ENCODE measurements at regions not wholly inside any gene's neighbourhood (a gene's known extent, or its start where the extent isn't known, plus 50 kb on each side); places are given as distances from the start of the nearest gene placed in this dataset.

DNA sequence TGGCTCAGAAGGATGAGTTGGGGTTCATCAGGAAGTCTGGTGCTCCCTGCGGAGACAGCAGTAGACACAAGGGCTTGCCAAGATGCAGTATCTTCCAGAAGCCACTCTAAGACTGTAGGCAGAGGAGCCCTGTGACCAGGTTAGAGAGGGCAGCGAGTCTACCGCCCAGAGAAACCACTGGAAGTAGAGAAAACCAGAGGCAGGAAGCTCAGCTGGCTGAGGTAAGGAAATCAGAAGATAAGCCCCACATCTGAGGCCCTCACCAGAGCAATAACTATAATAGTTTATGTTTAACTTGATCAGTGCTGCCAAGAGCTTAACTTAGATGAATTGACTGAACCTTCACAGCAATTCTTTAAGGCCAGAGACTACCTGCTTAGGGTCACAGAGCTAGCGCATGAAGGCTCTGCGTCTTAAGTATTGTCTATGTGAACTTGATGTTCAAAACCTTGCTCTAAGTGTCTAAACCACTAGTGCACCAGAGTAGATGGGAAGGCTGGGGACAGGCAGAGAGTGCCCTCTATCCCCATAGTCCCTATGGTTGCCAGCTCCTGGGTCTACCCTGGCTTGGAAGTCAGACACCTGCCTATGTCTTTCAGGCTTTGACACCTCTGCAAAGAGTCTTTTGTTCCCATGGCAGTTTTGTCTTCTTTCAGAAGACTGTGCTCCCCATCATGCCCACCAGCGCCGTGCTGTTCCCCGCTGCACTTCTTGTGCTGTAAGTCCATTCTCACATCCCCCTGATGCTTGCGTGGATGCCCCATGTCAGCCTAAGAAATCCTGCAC lies 228.2 kb upstream of the KLF4 start:
- no peak for DNase-seq (ENCODE audit: low read depth)

DNA sequence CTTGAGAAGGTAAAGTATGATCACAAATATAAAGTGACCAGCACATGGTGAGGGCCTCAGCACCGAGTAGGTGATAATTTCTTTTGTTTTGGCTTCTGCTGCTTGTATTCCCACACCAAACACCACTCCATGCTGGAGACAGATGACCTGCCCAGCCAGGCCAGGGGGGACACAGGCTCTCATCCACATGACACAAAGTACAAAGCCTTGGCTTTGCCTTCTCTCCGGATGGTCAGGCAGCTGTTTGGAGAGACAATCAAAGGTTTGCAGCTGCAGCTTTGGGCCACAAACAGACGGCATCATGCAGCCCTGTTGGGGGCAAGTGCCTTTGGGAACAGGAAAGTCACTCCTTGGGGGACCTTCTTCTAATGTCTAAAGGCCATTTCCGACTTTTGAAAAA lies 226.2 kb upstream of the KLF4 start:
- DNase-seq (ENCODE audit: low read depth): no peak

DNA sequence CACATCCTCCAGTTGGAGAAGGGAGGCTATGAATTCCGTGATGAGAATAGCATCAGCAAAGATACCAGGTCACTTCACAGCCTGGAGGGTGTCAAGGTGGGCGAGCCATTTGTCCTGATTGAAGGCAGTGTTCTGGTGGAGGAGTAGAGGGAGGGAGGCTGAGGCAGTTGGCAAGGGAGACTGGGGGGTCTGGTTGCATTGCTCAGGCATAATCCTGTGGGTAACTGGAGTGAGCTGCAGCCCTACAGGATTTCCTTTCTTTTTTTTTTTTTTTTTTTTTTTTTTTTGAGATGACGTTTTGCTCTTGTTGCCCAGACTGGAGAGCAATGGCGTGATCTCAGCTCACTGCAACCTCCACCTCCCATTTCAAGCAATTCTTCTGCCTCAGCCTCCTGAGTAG lies 223.9 kb upstream of the KLF4 start:
- no peak for DNase-seq (ENCODE audit: low read depth)

DNA sequence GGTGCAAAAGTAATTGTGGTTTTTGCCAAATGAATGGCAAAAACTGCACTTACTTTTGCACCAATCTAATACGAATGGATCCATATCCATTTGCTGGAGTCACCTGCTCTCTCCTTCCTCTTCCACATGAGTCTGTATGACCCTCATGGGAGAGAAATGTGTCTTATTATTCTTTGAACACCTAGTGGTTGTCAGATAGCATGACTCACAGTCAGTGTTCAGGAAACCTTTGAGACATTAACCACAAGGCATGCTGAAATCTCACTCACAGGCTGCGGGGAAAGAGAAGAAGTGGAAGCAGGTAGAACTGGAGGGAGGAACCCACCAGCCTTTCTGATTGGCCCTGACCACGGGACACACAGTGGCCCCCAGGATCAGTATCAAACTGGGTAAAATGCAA lies 222.8 kb upstream of the KLF4 start:
- no peak for DNase-seq (ENCODE audit: low read depth)

DNA sequence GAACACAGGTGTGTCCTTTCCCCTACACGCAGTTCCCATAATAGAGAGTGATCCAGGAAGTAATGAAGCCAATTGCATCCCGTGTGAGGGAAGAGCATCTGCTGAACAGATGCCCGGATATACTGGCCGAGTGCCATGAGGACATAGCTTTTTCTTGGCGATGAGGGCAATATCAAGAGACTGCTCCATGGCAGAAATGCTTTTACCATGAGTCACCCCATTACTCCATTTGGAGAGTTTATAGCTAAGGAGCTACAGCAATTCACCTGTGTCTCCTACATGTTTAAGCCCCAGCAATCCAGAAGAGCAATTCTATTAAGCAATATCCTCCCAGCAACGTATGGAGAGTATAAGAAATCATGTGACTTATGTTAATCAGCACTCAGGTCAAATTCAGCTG lies 222.0 kb upstream of the KLF4 start:
- DNase-seq (ENCODE audit: low read depth): no peak

DNA sequence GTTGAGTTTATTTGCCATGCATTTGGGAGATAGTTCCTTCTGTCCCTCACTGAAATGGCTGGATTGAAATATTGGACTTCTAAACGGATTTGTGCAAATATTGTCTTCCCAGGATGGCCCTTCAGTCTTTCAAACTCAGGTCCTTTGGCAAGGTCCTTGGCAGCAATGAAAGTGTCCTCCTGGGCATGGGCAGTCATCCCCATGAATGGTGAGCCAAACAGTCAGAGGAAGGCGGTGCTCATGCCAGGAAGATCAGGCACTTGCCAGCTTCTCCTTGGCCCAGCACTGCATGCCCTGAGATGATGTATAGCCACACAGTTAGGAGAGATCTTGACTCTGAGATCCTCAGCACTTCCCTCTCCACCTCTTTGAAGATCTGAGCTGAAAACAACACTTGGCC lies 221.4 kb upstream of the KLF4 start:
- DNase-seq (ENCODE audit: low read depth): no peak

DNA sequence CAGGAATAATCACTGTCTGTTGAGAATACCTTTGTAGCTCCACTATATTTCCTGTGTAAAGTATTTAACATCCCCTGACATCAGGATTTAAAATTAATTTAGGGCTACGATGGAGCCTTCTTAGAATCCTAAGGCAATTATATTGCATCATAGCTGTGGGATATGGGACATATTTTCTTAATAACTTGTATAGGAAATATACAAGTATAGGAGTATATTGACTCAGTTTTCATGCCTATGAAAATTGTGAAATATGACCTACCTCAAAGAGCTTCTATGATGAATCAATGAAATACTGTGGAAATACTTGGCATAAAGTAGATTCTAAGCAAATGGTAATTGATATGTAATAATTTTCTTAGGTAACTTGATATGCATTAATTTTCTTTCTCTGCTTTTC lies 221.0 kb upstream of the KLF4 start:
- DNase-seq (ENCODE audit: low read depth): no peak

DNA sequence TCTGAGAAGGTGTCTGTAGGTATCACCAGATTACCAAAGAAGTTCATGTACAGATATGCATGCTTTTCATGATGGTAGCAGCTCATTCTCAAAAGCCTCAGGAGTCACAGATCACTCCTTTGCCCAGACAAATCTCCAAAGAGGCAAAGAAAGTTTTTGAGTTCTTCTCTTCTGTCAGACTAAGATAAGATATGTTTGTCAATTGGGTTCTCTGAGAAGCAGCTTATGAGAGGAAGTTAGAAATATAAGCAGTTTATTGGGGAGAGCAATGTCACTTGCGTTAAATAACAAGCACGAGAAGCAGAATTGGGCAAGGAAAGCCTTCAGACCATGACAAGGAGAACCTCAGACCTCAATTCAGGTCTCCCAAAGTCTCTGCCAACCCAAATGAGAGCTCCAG lies 219.2 kb upstream of the KLF4 start:
- DNase-seq (ENCODE audit: low read depth): no peak

DNA sequence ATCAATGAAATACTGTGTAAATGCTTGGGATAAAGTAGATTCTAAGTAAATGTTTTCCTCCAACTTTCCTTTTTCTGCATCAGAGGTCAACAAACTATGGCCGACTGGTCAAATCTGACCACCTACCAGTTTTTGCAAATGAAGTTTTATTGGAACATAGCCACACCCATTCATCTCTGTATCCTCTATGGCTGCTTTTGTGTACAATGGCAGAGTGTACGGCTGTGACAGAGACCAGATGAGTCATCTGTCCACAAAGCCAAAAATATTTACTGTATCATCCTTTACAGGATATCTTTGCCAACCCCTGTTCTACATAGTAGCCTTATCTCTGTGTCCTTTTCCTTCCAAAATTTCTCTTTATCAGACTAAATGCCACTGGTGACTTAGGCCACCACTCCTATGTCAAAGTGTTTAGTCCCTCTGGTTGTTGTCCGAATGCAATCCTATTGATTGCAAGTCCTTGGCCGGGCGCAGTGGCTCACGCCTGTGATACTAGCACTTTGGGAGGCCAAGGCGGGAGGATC lies 218.4 kb upstream of the KLF4 start:
- DNase-seq (ENCODE audit: low read depth): no peak

DNA sequence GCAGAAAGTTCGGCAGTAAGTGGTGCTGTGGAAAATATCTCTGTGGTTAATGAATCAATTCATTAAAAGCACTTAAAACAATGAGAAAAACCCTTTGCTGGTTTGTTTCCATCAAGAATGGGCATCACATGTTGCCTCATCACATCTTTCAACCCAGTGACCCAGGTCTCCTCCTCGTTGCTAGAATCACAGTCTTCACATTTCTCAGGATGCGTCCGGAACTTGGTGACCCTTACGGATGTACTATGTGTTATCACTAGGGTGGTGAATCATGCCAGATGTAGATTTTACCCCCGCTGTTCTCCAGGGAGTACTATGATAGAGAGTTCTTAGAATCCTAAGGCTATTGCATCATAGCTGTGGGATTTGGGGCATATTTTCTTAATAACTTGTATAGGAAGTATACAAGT lies 217.9 kb upstream of the KLF4 start:
- DNase-seq (ENCODE audit: low read depth): no peak

DNA sequence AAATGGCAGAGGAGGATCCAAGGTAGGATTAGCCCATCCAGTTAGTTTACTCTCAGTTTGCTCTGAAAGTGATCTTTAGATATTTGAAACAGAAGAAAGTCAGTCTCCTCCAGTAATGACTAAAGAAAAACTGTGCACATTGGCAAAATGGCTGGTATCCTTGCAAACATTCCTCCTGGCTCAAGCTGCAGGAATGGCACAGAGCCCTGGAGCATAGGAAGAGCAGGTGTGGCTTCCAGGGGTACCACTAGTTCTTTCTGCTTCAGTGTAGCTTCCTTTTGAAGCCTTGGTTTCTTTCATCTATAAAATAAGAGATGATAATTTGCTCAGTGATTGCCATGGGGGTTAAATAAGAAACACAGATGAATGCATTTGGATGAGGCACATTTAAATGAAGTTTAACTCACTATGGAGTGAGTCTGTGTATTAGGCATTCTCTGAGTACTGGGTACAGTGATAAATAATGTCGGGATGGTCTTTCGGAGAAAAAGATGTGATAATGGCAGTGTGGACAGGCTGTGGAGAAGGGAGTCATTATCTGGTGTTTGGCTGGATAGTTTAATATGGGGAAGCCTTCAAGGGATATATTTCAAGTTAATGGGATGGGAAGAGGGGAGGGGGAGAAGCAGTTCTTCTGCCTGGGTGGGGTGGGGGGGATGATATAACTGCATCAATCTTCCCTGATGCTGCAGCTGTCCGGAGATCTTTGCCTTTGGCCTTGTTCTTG lies 217.3 kb upstream of the KLF4 start:
- DNase-seq (ENCODE audit: low read depth): no peak

DNA sequence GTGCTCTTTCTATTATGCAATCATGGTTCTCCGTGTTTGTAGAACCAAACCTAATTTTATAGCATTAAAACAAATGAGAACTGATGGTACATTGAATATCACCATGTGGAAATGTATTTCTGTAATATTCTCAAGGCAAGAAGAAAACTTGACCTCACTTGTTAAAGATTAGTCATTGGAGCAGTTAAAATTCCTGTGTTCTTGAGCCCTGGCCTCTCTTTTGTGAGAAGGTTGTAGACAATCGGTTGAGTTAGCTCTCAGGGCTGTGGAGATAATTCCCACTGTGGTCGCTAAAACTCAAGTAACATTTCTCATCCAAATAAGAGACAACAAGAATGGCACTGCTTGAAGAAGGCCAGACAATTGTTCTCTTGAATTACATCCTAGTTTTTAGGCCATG lies 216.0 kb upstream of the KLF4 start:
- DNase-seq (ENCODE audit: low read depth): no peak

DNA sequence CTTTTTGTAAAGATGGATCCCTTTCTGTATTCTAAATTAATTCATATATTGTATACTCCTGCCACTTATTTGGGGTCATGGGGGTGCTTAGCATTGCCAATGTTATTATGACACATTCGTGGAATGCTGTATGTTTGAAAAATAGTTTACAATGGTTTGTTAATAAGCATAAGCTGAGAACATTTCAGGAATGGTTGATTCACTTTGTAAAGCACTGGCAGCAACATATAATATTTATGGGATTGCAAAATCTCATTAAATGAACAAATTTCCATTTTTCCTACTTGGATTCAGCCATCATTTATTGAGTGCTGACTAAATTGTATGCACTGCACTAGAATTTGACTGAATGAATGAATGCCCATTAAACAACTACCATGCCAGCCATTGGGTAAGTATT lies 215.2 kb upstream of the KLF4 start:
- no peak for DNase-seq (ENCODE audit: low read depth)

DNA sequence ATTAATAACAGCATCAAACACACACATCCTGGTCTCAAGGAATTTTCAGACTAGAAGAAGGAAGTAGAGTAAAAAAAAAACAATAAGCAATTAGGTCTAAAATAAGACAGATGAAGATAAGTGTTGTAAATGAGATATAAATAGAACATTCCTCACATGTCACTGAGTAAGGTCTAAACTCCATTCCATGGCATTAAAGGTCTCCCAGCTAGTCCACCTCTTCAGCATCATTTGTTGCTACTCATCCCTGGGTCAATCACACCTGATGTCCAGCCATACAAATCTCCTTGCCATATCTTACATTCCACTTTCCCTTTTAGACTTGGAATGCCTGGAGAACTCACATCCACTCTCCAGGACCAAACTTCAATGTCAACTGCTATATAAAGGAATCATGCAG lies 214.1 kb upstream of the KLF4 start:
- DNase-seq (ENCODE audit: low read depth): no peak

DNA sequence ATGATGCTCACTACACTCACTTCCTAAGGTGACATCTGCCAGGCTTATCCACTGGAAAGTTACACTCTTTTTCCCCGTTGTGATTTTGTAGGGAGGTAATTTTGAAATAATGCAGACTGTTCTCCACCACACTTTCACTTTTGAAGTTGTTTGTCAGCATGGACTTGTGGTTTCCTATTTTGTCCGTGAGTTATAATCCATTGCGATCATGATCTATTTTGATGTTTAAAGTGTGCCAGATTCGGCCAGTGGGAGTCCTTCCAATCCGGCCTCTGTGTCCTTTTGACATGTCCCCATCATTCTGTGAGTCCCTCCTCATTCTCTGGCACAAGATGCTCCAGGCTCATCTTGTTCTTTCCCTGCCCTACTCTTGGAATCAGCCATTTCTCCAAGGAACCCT lies 211.3 kb upstream of the KLF4 start:
- no peak for DNase-seq (ENCODE audit: low read depth)

DNA sequence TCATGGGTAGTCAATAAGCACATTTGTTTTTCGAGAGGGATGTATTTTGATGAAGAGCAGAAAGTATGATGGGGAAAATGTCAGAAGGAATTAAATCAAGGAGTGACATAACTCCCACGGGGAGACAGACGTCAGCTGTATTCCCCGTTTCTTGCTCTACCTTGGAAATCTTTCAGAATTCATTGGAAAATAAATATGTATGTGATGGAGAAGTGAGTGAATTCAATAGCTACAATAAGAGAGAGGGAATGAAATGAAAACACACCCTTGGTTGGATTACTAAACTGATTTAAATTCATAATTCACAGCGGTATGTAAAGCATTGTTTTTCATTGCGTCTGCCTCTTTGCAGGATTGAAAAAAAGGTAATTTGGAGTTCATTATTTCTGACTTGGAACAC lies 209.7 kb upstream of the KLF4 start:
- no peak for DNase-seq (ENCODE audit: low read depth)

DNA sequence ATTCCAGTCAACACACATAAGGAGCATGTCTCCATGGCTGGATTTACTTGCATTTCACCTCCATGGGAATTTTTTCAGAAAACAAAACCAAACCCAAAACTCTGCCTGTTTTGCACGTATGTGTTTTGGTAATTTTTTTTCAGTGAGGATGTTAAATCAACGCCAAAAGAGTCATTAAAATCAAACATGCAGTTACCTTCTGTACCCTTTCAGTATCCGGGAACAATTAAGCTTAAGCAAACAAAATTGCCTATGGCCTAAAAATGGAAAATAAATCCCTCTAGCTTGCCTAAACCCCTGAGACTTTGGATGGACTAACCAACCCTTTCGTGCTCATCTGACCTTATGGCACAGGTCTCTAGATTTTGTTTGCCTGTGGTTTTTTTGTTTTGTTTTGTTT lies 209.2 kb upstream of the KLF4 start:
- no peak for DNase-seq (ENCODE audit: low read depth)

DNA sequence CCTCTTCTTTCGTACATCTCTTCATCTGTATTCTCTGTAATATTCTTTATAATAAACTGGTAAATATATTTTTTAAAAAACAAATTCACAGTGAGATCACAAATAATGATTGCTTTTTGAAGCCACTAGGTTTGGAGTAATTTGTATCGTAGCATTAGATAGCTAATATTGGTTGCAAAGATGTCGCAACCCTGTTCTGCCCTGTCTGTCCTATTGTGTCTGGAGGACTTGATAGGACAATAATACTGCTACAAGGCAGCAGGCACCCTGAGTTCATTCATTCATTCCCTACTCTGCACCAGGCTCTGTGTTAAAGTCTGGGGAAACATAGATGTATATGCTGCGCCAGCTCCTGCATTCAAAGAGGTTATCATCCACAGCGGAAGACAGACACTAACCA lies 206.7 kb upstream of the KLF4 start:
- no peak for DNase-seq (ENCODE audit: low read depth)

DNA sequence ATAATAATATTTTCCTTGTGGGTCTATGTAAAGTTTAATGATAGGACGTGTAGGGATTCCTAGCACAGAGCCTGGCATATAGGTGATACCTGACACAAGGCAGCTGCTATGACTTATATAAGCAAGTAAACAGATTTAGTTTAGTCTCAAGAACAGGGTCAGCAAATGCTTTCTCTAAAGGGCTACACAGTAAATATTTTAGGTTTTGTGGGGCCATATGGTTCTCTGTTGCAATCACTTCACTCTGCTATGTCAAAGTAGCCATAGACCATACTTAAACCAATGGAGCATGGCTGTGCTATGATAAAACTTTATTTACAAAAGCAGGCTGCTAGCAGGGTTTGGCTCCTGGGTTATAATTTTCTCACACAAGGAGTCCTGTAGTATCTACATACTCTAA lies 204.8 kb upstream of the KLF4 start:
- no peak for DNase-seq (ENCODE audit: low read depth)

DNA sequence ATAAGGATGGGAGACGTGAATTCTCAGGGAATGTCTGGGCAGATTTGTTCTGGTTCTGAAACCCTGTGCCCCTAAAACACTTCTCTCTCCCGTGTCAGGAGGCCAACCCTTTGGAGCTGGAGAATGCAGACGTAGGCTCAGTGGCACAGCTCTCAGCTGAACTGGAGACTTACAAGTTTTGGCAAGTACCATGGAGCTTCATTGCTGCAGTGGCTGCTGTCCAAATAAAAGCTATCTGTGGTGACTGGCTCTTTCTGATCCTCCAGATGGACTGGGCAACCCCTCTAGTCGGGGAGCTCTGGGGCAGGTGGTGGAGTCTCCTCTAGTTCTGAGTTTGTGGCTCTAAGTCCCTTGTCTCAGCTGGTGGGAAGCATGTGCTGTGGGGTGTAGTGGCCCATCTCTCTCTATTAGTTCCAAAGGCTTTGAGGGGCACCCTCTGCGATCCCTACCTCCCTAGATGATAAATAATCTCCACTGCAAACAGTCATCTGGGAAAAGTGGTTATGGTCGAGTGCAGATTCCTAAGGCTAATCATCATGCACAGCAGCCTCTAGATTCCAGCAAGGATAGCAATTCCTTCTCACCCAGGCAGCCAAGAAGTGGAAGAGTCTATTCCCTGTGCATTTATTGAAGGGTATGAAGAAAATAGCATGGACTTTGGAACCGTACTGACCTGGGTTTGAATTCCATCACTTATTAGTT lies 204.2 kb upstream of the KLF4 start:
- no peak for DNase-seq (ENCODE audit: low read depth)

DNA sequence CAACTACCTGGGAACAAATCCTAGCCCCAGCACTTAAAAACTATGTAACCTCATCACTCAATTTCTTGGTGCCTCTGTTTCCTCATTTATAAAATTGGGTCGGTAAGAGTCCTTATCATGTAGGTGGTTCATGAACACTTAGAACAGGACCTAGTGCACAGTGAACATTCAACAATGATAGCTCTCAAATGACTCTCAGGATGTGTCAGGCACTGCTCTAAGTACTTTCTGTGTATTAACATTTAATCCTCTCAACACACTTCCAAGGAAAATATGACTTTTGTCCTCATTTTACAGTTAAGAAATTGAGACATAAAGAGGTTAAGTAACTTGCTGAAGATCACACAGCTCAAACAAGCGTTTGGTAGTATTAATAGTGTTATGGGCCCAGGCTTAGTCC lies 202.1 kb upstream of the KLF4 start:
- no peak for DNase-seq (ENCODE audit: low read depth)

DNA sequence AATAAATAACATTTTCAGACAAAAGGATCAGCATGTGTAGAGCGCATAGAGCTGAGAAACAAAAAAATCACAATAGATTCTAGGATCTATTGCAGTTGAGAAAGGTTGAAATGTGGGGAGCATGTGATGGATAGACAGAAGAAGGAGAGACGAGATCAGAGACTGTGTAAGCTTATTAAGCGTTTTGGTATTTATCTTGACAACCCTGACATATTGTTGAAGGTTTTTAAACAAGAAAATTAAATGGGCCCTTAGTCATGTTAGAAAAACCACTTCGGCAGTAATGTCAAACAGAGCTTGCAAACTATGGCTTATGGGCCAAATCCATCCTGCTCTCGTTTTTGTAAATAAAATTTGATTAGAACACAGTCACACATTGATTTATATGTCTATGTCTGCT lies 200.5 kb upstream of the KLF4 start:
- DNase-seq (ENCODE audit: low read depth): no peak

DNA sequence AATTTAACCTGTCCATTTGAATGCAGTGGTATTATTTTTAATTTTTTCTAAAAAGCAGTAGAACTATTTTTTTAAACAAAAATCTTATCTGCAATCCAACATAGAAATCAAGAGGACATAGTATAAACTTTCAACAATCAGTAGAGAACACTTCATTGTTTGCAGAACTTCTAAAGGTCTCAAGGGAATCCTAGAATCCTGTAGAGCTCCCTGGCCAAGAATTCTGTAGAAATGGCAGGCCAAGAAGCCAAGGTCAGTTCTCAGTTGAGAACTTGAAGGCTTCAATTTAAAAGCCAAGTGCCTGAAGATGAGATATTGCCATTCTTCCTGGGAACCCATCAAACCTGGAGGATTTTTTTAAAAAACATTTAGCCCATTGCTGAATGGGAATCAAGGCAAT lies 199.2 kb upstream of the KLF4 start:
- DNase-seq (ENCODE audit: low read depth): no peak
